K562 (cell line): ENCODE measurements at regions not wholly inside any gene's neighbourhood (a gene's known extent, or its start where the extent isn't known, plus 50 kb on each side); places are given as distances from the start of the nearest gene placed in this dataset.

Experiments used
- ATAC-seq: fragments of 200-7000 bp; cut with Tn5 transposase; 3 replicates; pipeline ENCODE4 v1.9.1; 2020; ENCODE audit warnings: moderate library complexity
- BruUV-seq: library from RNA; stranded (reverse); fragments of 400-500 nt; replicated peaks from 2 replicates; lab custom pipeline; 2021; lab: Mats Ljungman, UMichigan
- CTCF ChIA-PET: fragments of 300-600 bp; formaldehyde crosslinking; extraction: SDS; loops from one replicate; lab custom pipeline; 2021; ENCODE audit warnings: low intra/inter-chr PET ratio; lab: Yijun Ruan, JAX
- POLR2A ChIA-PET: fragments of 300-600, 350-650 bp; sonication (Branson Sonifier 250); formaldehyde crosslinking; extraction: SDS; loops from one replicate; lab custom pipeline; 2021; ENCODE audit warnings: antibody characterized with exemption, inconsistent platforms; lab: Yijun Ruan, JAX
- DNase-seq, 4 experiments: peaks; one replicate each; pipeline versions ENCODE4 v3.0.0 to v3.0.0-alpha.2; 2011 to 2018; ENCODE audit warnings: low spot score in 3 of 4, mixed read lengths in 3 of 4; ENCODE audit errors: extremely low read depth in 1 of 4
- FAIRE-seq: peaks from 2 replicates; lab custom pipeline; 2011; peaks lifted over from hg19 to GRCh38; lab: Jason Lieb, UNC
- H2AFZ ChIP-seq: 2 replicates; pipeline ENCODE4 v1.6.0; 2011; ENCODE audit warnings: low read depth, low read length, control low read depth, inconsistent platforms
- H3K27ac ChIP-seq: fragments of 200-600 bp; 3 replicates; pipeline ENCODE4 v1.8.0; 2011; ENCODE audit warnings: low read depth, mild to moderate bottlenecking, control low read depth, inconsistent platforms, low read length, moderate library complexity, mixed read lengths; ENCODE audit errors: extremely low read depth
- H3K27me3 ChIP-seq, 2 experiments: fragments of 300-600 bp in 1 of 2; 2 replicates in 1 of 2; 3 replicates in 1 of 2; pipeline versions ENCODE4 v1.6.0 to v1.8.0; 2011; ENCODE audit warnings: inconsistent platforms in 2 of 2, low read length in 2 of 2, mild to moderate bottlenecking in 1 of 2, mixed read lengths in 1 of 2, moderate library complexity in 1 of 2; ENCODE audit not compliant: control insufficient read depth in 2 of 2, insufficient read depth in 2 of 2
- H3K36me3 ChIP-seq: fragments of 300-600 bp; 3 replicates; pipeline ENCODE4 v1.8.0; 2011; ENCODE audit warnings: mild to moderate bottlenecking, low read length, inconsistent platforms; ENCODE audit not compliant: control insufficient read depth, insufficient read depth
- H3K4me1 ChIP-seq, 2 experiments: fragments of 200-600 bp in 1 of 2; replicated peaks in 1 of 2; 2 replicates in 1 of 2; 3 replicates in 1 of 2; pipeline versions ENCODE4 v1.5.1 to v1.8.0; 2011; ENCODE audit warnings: inconsistent platforms in 2 of 2, low read length in 2 of 2, mild to moderate bottlenecking in 1 of 2, mixed read lengths in 1 of 2, moderate library complexity in 1 of 2; ENCODE audit not compliant: control insufficient read depth in 2 of 2, insufficient read depth in 2 of 2
- H3K4me2 ChIP-seq: 2 replicates; pipeline ENCODE4 v1.6.1; 2011; ENCODE audit warnings: low read length, control low read depth, inconsistent platforms, mixed read lengths; ENCODE audit not compliant: insufficient read depth
- H3K4me3 ChIP-seq: fragments of 200-600 bp; sonication (generic), shearing (Covaris generic); 2 replicates; pipeline ENCODE4 v1.5.1; 2016; ENCODE audit warnings: control low read depth, inconsistent platforms
- H3K79me2 ChIP-seq: fragments of 200-600 bp; 3 replicates; pipeline ENCODE4 v1.8.0; 2011; ENCODE audit warnings: low read length, inconsistent platforms; ENCODE audit not compliant: control insufficient read depth, insufficient read depth
- H3K9ac ChIP-seq, 2 experiments: 2 replicates each; pipeline versions ENCODE4 v1.6.0 to v1.6.1; 2011; ENCODE audit warnings: low read depth in 2 of 2, low read length in 2 of 2, control low read depth in 1 of 2, inconsistent platforms in 1 of 2, mild to moderate bottlenecking in 1 of 2, mixed read lengths in 1 of 2; ENCODE audit not compliant: insufficient read depth in 1 of 2
- H3K9me1 ChIP-seq: one replicate; pipeline ENCODE4 v1.6.0; 2011; ENCODE audit warnings: inconsistent platforms, mild to moderate bottlenecking, low read length, moderate library complexity; ENCODE audit not compliant: control insufficient read depth, insufficient read depth
- H3K9me3 ChIP-seq: replicated peaks from 2 replicates; pipeline ENCODE4 v1.5.1; 2011; ENCODE audit warnings: low read depth, low read length, inconsistent platforms; ENCODE audit not compliant: control insufficient read depth, insufficient read depth
- H4K20me1 ChIP-seq: replicated peaks from 2 replicates; pipeline ENCODE4 v1.6.1; 2011; ENCODE audit warnings: low read length, inconsistent platforms, mixed read lengths; ENCODE audit not compliant: control insufficient read depth, insufficient read depth
- CREBBP ChIP-seq: IDR thresholded peaks from one replicate; pipeline ENCODE4 v1.6.1; 2012; ENCODE audit warnings: low read depth, mild to moderate bottlenecking, control low read depth, inconsistent platforms, low read length
- E4F1 ChIP-seq: fragments of 250-450 bp; sonication (Bioruptor Pico); IDR thresholded peaks from 2 replicates; pipeline ENCODE4 v1.5.0; 2021; ENCODE audit warnings: mild to moderate bottlenecking, borderline replicate concordance
- FOXP1 ChIP-seq: sonication (generic); formaldehyde crosslinking; IDR thresholded peaks from 2 replicates; pipeline ENCODE4 v1.8.0; 2022; ENCODE audit warnings: mild to moderate bottlenecking, missing genetic modification reagents
- GATAD2B ChIP-seq: fragments of 450-650 bp; IDR thresholded peaks from 2 replicates; pipeline ENCODE4 v1.6.1; 2017; ENCODE audit warnings: mild to moderate bottlenecking, borderline replicate concordance
- KAT2B ChIP-seq: IDR thresholded peaks from one replicate; pipeline ENCODE4 v1.6.1; 2012; ENCODE audit warnings: low read depth, mild to moderate bottlenecking, control low read depth, inconsistent platforms, low read length, moderate library complexity
- POLR2H ChIP-seq: IDR thresholded peaks from 2 replicates; pipeline ENCODE4 v1.6.1; 2016; ENCODE audit warnings: missing genetic modification characterization, low read depth, mild to moderate bottlenecking, control low read depth, missing compliant biosample characterization, moderate library complexity
- PURB ChIP-seq: sonication (generic); formaldehyde crosslinking; IDR thresholded peaks from 2 replicates; pipeline ENCODE4 v1.9.0; 2021; ENCODE audit warnings: low read depth, mild to moderate bottlenecking, missing genetic modification reagents
- TARDBP ChIP-seq: fragments of 450-650 bp; IDR thresholded peaks from 2 replicates; pipeline ENCODE4 v1.6.1; 2016
- THRA ChIP-seq: fragments of 450-650 bp; IDR thresholded peaks from 2 replicates; pipeline ENCODE4 v1.6.1; 2017; ENCODE audit warnings: mild to moderate bottlenecking, moderate library complexity
- ZNF133 ChIP-seq: fragments of 250-450 bp; sonication (Bioruptor Pico); IDR thresholded peaks from 2 replicates; pipeline ENCODE4 v1.4.0; 2020; ENCODE audit warnings: mild to moderate bottlenecking
- ZNF232 ChIP-seq: sonication (generic); formaldehyde crosslinking; IDR thresholded peaks from 2 replicates; pipeline ENCODE4 v1.8.0; 2022; ENCODE audit warnings: mild to moderate bottlenecking, missing genetic modification reagents
- ZNF347 ChIP-seq: fragments of 450-650 bp; formaldehyde crosslinking; IDR thresholded peaks from 2 replicates; pipeline ENCODE4 v1.4.0; 2020; ENCODE audit warnings: low read depth, mild to moderate bottlenecking, moderate library complexity
- ZNF76 ChIP-seq: fragments of 250-450 bp; sonication (Bioruptor Pico); IDR thresholded peaks from 2 replicates; pipeline ENCODE4 v1.4.0; 2020; ENCODE audit warnings: mild to moderate bottlenecking, moderate library complexity, borderline replicate concordance
- ZZZ3 ChIP-seq: fragments of 450-650 bp; IDR thresholded peaks from 2 replicates; pipeline ENCODE4 v1.6.1; 2016; ENCODE audit warnings: antibody characterized with exemption, mild to moderate bottlenecking, moderate library complexity
- WGBS: fragments of 100-300 bp; shearing (Covaris generic); methylation state at CpG from one replicate; pipeline ENCODE4 v1.1.6; 2016; ENCODE audit warnings: low coverage, mixed read lengths; ENCODE audit not compliant: insufficient coverage; ENCODE audit errors: missing lambda C conversion rate; 5-methylcytosine and 5-hydroxymethylcytosine counted together
- in situ Hi-C: fragments of 300-500 bp; cut with MboI; formaldehyde crosslinking; loops from 4 replicates; pipeline ENCODE4 v1.15.0; 2018; ENCODE audit warnings: inconsistent platforms, mixed read lengths
- intact Hi-C: fragments of 100-400 bp; cut with micrococcal nuclease; formaldehyde crosslinking; loops from 2 replicates; pipeline ENCODE4 v1.14.2; 2022
- TF ChIP-seq, protein P1 (sequence below), 2 experiments: fragments of 250-450 bp in 1 of 2; fragments of 450-650 bp in 1 of 2; sonication (Bioruptor Pico) in 1 of 2; IDR thresholded peaks; 2 replicates each; pipeline versions ENCODE4 v1.6.1 to v1.8.0; 2016 to 2021; ENCODE audit warnings: mild to moderate bottlenecking in 2 of 2, moderate library complexity in 2 of 2, missing compliant biosample characterization in 1 of 2, missing genetic modification characterization in 1 of 2
- TF ChIP-seq, protein P2 (sequence below): fragments of 250-450 bp; sonication (Bioruptor Pico); IDR thresholded peaks from 2 replicates; pipeline ENCODE4 v1.4.0; 2020; ENCODE audit warnings: mild to moderate bottlenecking, moderate library complexity

DNA sequence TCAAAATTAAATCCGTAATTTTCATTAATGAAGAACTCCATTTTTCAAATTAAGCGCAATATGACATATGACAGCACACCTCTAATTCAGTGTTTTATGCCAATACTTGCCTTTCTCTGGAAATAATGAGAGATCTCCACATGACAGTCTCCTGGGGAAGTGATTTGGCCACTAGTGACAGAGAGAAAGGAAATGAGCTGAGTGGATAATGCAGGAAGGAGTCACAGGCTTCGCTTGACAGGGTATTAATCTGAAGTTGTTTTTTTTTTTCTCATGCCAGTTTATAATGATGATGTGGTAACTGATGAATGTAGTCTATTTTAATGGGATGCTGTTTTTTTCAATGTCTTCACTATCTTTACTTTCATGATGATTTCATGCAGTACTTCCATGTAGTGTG is 1079.4 kb upstream of the GYPC start:
- no peak overlapping the region for H3K4me2 ChIP-seq
- no peaks in the 10 kb centered on the region for H3K36me3 ChIP-seq
- BruUV-seq: no TSS peak
- no peak overlapping the region for H3K27ac ChIP-seq
- FAIRE-seq: no peak
- no peaks in the 10 kb centered on the region for H4K20me1 ChIP-seq
- H3K79me2 ChIP-seq: no peaks in the 10 kb centered on the region
- H3K4me1 ChIP-seq: no peaks in the 10 kb centered on the region
- H3K9me1 ChIP-seq: no peaks in the 10 kb centered on the region
- no peak overlapping the region for H2AFZ ChIP-seq
- H3K9ac ChIP-seq: no peak overlapping the region
- H3K4me3 ChIP-seq: no peak overlapping the region
- intact Hi-C loops: no loop called here
- WGBS: 5% methylated on average over 3 of the region's 3 CpGs
- no peaks in the 10 kb centered on the region for H3K27me3 ChIP-seq
- POLR2A ChIA-PET: no interaction called here
- H3K9me3 ChIP-seq: no peaks in the 10 kb centered on the region
- no peak for DNase-seq
- in situ Hi-C loops: no loop called here
- CTCF ChIA-PET: no interaction called here
- ATAC-seq: no peak
- TF ChIP-seq ZNF232 (CRISPR knock-in tag): no peak
- no peak for TF ChIP-seq TARDBP
- no peak for TF ChIP-seq FOXP1 (CRISPR knock-in tag)
- TF ChIP-seq ZNF347 (CRISPR knock-in tag): no peak
- TF ChIP-seq ZNF76: no peak
- no peak for TF ChIP-seq GATAD2B
- TF ChIP-seq, protein P1, sequence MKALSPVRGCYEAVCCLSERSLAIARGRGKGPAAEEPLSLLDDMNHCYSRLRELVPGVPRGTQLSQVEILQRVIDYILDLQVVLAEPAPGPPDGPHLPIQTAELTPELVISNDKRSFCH (CRISPR knock-in tag; IDR thresholded peaks at IDR 0.05): no peak
- TF ChIP-seq, protein P1 (tag; IDR thresholded peaks at IDR 0.05): no peak
- no peak for TF ChIP-seq E4F1 (CRISPR knock-in tag)
- no peak for TF ChIP-seq PURB (CRISPR knock-in tag)
- TF ChIP-seq CREBBP: no peak
- no peak for TF ChIP-seq THRA
- TF ChIP-seq ZNF133 (CRISPR knock-in tag): no peak
- TF ChIP-seq ZZZ3: no peak
- no peak for TF ChIP-seq KAT2B
- TF ChIP-seq, protein P2, sequence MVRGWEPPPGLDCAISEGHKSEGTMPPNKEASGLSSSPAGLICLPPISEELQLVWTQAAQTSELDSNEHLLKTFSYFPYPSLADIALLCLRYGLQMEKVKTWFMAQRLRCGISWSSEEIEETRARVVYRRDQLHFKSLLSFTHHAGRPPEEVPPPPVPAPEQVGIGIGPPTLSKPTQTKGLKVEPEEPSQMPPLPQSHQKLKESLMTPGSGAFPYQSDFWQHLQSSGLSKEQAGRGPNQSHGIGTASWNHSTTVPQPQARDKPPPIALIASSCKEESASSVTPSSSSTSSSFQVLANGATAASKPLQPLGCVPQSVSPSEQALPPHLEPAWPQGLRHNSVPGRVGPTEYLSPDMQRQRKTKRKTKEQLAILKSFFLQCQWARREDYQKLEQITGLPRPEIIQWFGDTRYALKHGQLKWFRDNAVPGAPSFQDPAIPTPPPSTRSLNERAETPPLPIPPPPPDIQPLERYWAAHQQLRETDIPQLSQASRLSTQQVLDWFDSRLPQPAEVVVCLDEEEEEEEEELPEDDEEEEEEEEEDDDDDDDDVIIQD (CRISPR knock-in tag): no peak
- TF ChIP-seq POLR2H (tag): no peak
